NB4 (cell line): ENCODE measurements at regions not wholly inside any gene's neighbourhood (a gene's known extent, or its start where the extent isn't known, plus 50 kb on each side); places are given as distances from the start of the nearest gene placed in this dataset.

Source experiments
- CTCF ChIP-seq: IDR thresholded peaks from one replicate; pipeline ENCODE4 v1.5.1; 2012; ENCODE audit warnings: low read depth, low read length
- POLR2A ChIP-seq: IDR thresholded peaks from 2 replicates; pipeline ENCODE4 v1.6.1; 2011; ENCODE audit warnings: mild to moderate bottlenecking; ENCODE audit not compliant: insufficient read length; ENCODE audit errors: extremely low read depth

GRCh38 chr2:90221300-90221651, 1529.8 kb downstream of the RPIA start:
- no peak for TF ChIP-seq POLR2A
- TF ChIP-seq CTCF: no peak
